Peyer's patch (tissue), 4 donors: ENCODE measurements at regions not wholly inside any gene's neighbourhood (a gene's known extent, or its start where the extent isn't known, plus 50 kb on each side); places are given as distances from the start of the nearest gene placed in this dataset.

ENCODE experiments used
- CTCF ChIP-seq, 6 experiments: fragments of 450-650 bp in 4 of 6; fragments of 200-600 bp in 2 of 6; sonication (generic) in 1 of 6; IDR thresholded peaks; one replicate each; pipeline ENCODE4 v1.5.1; 2017 to 2019; ENCODE audit warnings: antibody characterized with exemption in 6 of 6, mild to moderate bottlenecking in 3 of 6, moderate library complexity in 1 of 6
- POLR2A ChIP-seq, 2 donors: fragments of 450-650 bp; IDR thresholded peaks; one replicate each; pipeline ENCODE4 v1.5.1; 2017; ENCODE audit warnings: antibody characterized with exemption in 2 of 2, mild to moderate bottlenecking in 2 of 2, moderate library complexity in 2 of 2

GRCh38 chr2:172219201-172219600 lies 116.5 kb upstream of the DLX2 start:
- TF ChIP-seq POLR2A (IDR thresholded peaks at IDR 0.05) (no peak), CTCF (IDR thresholded peaks at IDR 0.05) (no peak)
